GM21360 (cell line): ENCODE measurements at regions not wholly inside any gene's neighbourhood (a gene's known extent, or its start where the extent isn't known, plus 50 kb on each side); places are given as distances from the start of the nearest gene placed in this dataset.

Experiments
- ATAC-seq: cut with Tn5 transposase; IDR thresholded peaks from one replicate; pipeline ENCODE4 v1.9.1; 2021; ENCODE audit warnings: mild to moderate bottlenecking, moderate library complexity; ENCODE audit not compliant: unreplicated experiment

- no peak for ATAC-seq
Observed at GRCh38 chr1:221286399-221286798, 407.2 kb downstream of the HLX start.

- ATAC-seq, result no peak
Observed at GRCh38 chr1:221289103-221289502, 409.9 kb downstream of the HLX start.

GRCh38 chr1:221290669-221291068, 411.4 kb downstream of the HLX start:
- no peak for ATAC-seq

GRCh38 chr1:221291113-221291512, 411.9 kb downstream of the HLX start:
- ATAC-seq, result no peak

- ATAC-seq, result no peak
Observed at GRCh38 chr1:221292652-221293051, 413.4 kb downstream of the HLX start.

GRCh38 chr1:221294242-221294641, 415.0 kb downstream of the HLX start:
- no peak for ATAC-seq

GRCh38 chr1:221302357-221302756, 423.1 kb downstream of the HLX start:
- no peak for ATAC-seq

- no peak for ATAC-seq
Observed at GRCh38 chr1:221302810-221303209, 423.6 kb downstream of the HLX start.

GRCh38 chr1:221303623-221304022, 424.4 kb downstream of the HLX start:
- ATAC-seq, result no peak

GRCh38 chr1:221306239-221306638, 427.0 kb downstream of the HLX start:
- no peak for ATAC-seq

GRCh38 chr1:221308534-221309511, 429.6 kb downstream of the HLX start:
- ATAC-seq, result no peak

- no peak for ATAC-seq
Observed at GRCh38 chr1:221309723-221310122, 430.5 kb downstream of the HLX start.

- no peak for ATAC-seq
Observed at GRCh38 chr1:221310180-221310579, 430.9 kb downstream of the HLX start.

GRCh38 chr1:221315330-221315729, 426.6 kb downstream of the DUSP10 start:
- ATAC-seq, result no peak

GRCh38 chr1:221316491-221317056, 425.3 kb downstream of the DUSP10 start:
- ATAC-seq, result no peak

- no peak for ATAC-seq
Observed at GRCh38 chr1:221317537-221317936, 424.4 kb downstream of the DUSP10 start.

GRCh38 chr1:221327954-221328353, 413.9 kb downstream of the DUSP10 start:
- no peak for ATAC-seq

- no peak for ATAC-seq
Observed at GRCh38 chr1:221328371-221328770, 413.5 kb downstream of the DUSP10 start.

- no peak for ATAC-seq
Observed at GRCh38 chr1:221331273-221332183, 410.4 kb downstream of the DUSP10 start.

- no peak for ATAC-seq
Observed at GRCh38 chr1:221334062-221334461, 407.8 kb downstream of the DUSP10 start.
